Activated CD4-positive, alpha-beta T cell treated with anti-CD3 and anti-CD28 coated beads, Interleukin-2, amount 10 ng/mL, durations not matched to agents 24 days and 14 days (primary cell): ENCODE measurements at regions not wholly inside any gene's neighbourhood (a gene's known extent, or its start where the extent isn't known, plus 50 kb on each side); places are given as distances from the start of the nearest gene placed in this dataset.
A peak's percentile ranks its signal among the peaks of the same experiment; 100 is the strongest.

Experiments
- DNase-seq: peaks from one replicate; pipeline ENCODE4 v3.0.0; 2022
- H3K27ac Mint-ChIP-seq: one replicate; pipeline ENCODE4 v1.8.0; 2022; ENCODE audit warnings: mild to moderate bottlenecking, mixed read lengths
- H3K27me3 Mint-ChIP-seq: one replicate; pipeline ENCODE4 v1.8.0; 2022; ENCODE audit warnings: mixed read lengths
- H3K36me3 Mint-ChIP-seq: one replicate; pipeline ENCODE4 v1.8.0; 2022; ENCODE audit warnings: low read depth, mild to moderate bottlenecking, mixed read lengths
- H3K4me1 Mint-ChIP-seq: one replicate; pipeline ENCODE4 v1.8.0; 2021; ENCODE audit warnings: mixed read lengths
- H3K4me3 Mint-ChIP-seq: one replicate; pipeline ENCODE4 v1.8.0; 2022; ENCODE audit warnings: mild to moderate bottlenecking, moderate library complexity, mixed read lengths
- H3K9me3 Mint-ChIP-seq: one replicate; pipeline ENCODE4 v1.8.0; 2021; ENCODE audit warnings: mixed read lengths
- intact Hi-C: fragments of 100-400 bp; cut with micrococcal nuclease; formaldehyde crosslinking; loops from one replicate; pipeline ENCODE4 v1.15.1; 2023

DNA sequence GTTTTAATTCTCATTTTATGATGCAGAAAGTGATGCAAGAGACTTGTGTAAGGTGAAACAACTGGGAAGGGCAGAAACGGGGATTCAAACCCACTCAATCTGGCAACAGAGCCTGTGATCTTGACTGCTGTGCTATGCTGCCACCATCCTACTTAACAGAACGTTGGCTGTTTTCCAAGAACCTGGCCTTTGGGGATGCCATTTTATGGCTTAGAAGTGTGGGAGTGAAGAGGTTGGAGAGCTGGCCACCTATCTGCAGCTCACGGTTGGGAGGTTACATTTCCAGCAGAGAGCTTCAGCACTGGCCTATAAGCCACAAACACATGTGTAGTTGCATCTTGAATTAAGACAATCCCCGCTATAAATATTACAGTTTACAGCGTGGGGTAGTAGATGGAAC is 235.3 kb downstream of the PRDM2 start:
- H3K27ac Mint-ChIP-seq: no peak overlapping the region
- no peak for DNase-seq
- intact Hi-C loops: no loop called here
- H3K36me3 Mint-ChIP-seq: no peaks in the 10 kb centered on the region
- H3K9me3 Mint-ChIP-seq: no peaks in the 10 kb centered on the region
- peaks cover 6% of the 10 kb centered on the region for H3K27me3 Mint-ChIP-seq
- no peak overlapping the region for H3K4me3 Mint-ChIP-seq
- H3K4me1 Mint-ChIP-seq: no peaks in the 10 kb centered on the region

GRCh38 chr1:13941315-13941714 is 241.3 kb downstream of the PRDM2 start:
- DNase-seq: no peak
- Mint-ChIP-seq H3K4me3 (no peak overlapping the region), H3K4me1 (no peaks in the 10 kb centered on the region), H3K27me3 (peaks cover 7% of the 10 kb centered on the region), H3K9me3 (no peaks in the 10 kb centered on the region), H3K36me3 (no peaks in the 10 kb centered on the region), H3K27ac (no peak overlapping the region)
- intact Hi-C loops: no loop called here

- no peak for DNase-seq
- Mint-ChIP-seq H3K9me3 (no peaks in the 10 kb centered on the region), H3K27me3 (peaks cover 5% of the 10 kb centered on the region), H3K27ac (no peak overlapping the region), H3K4me3 (no peak overlapping the region), H3K36me3 (no peaks in the 10 kb centered on the region), H3K4me1 (no peaks in the 10 kb centered on the region)
- intact Hi-C loops: no loop called here
Measured at GRCh38 chr1:13943055-13943454, 243.1 kb downstream of the PRDM2 start.

GRCh38 chr1:13945856-13946255 is 245.9 kb downstream of the PRDM2 start:
- Mint-ChIP-seq H3K4me3 (no peak overlapping the region), H3K27ac (no peak overlapping the region), H3K9me3 (no peaks in the 10 kb centered on the region), H3K36me3 (no peaks in the 10 kb centered on the region), H3K27me3 (no peaks in the 10 kb centered on the region), H3K4me1 (no peaks in the 10 kb centered on the region)
- intact Hi-C loops: no loop called here
- DNase-seq: no peak

- H3K9me3 Mint-ChIP-seq: no peaks in the 10 kb centered on the region
- H3K27ac Mint-ChIP-seq: no peak overlapping the region
- no peaks in the 10 kb centered on the region for H3K36me3 Mint-ChIP-seq
- no peaks in the 10 kb centered on the region for H3K4me1 Mint-ChIP-seq
- no peaks in the 10 kb centered on the region for H3K27me3 Mint-ChIP-seq
- intact Hi-C loops: no loop called here
- no peak overlapping the region for H3K4me3 Mint-ChIP-seq
- DNase-seq: no peak
Measured at GRCh38 chr1:13947658-13948057, 247.7 kb downstream of the PRDM2 start.

DNA sequence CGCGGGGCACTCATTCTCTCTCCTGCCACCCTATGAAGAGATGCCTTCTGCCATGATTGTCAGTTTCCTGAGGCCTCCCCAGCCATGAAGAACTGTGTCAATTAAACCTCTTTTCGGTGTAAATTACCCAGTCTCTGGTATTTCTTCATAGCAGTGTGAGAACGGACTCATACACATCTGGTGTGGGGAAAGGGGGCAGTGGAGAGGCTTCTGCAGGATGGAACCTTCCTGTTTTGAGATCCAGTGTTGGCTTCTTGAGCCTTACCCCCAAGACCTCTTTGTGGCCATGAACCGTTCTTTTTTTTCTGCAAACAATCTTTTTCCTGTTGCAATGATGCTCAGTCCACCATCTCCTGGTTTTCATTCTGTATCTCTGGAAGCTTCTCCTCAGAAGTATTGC is 248.4 kb downstream of the PRDM2 start:
- no peak overlapping the region for H3K27ac Mint-ChIP-seq
- no peaks in the 10 kb centered on the region for H3K36me3 Mint-ChIP-seq
- no peak overlapping the region for H3K4me3 Mint-ChIP-seq
- H3K4me1 Mint-ChIP-seq: no peaks in the 10 kb centered on the region
- H3K27me3 Mint-ChIP-seq: no peaks in the 10 kb centered on the region
- H3K9me3 Mint-ChIP-seq: no peaks in the 10 kb centered on the region
- DNase-seq: no peak
- intact Hi-C loops: no loop called here

GRCh38 chr1:13948888-13949391 is 249.0 kb downstream of the PRDM2 start:
- no peak for DNase-seq
- Mint-ChIP-seq H3K4me1 (no peaks in the 10 kb centered on the region), H3K27me3 (no peaks in the 10 kb centered on the region), H3K4me3 (no peak overlapping the region), H3K9me3 (no peaks in the 10 kb centered on the region), H3K36me3 (no peaks in the 10 kb centered on the region), H3K27ac (no peak overlapping the region)
- intact Hi-C loops: no loop called here

- no peak for DNase-seq
- Mint-ChIP-seq H3K4me1 (no peaks in the 10 kb centered on the region), H3K27me3 (no peaks in the 10 kb centered on the region), H3K4me3 (no peak overlapping the region), H3K36me3 (no peaks in the 10 kb centered on the region), H3K27ac (no peak overlapping the region), H3K9me3 (no peaks in the 10 kb centered on the region)
- intact Hi-C loops: no loop called here
Measured at GRCh38 chr1:13949546-13949945, 249.6 kb downstream of the PRDM2 start.

DNA sequence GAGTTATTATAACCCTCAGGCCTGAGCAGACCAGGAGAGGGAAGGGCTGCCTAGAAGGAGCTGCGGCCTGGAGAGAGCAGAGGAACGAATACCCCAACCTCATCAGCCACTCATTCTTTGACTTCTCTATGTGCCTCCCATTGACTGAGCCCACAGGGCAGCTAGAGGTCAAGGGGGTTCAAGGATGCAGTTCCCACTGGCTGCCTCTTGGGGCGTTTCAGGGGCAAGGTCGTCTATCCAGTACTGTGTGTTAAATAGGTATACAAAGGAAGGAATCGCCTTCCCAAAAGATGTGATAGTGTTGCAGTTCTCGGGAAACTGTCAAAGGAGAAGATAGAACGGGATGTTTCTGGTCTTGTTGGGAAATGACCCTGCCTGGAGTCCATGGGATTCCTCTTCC is 250.6 kb downstream of the PRDM2 start:
- no peaks in the 10 kb centered on the region for H3K9me3 Mint-ChIP-seq
- no peak overlapping the region for H3K27ac Mint-ChIP-seq
- no peak for DNase-seq
- no peaks in the 10 kb centered on the region for H3K4me1 Mint-ChIP-seq
- H3K27me3 Mint-ChIP-seq: no peaks in the 10 kb centered on the region
- H3K4me3 Mint-ChIP-seq: no peak overlapping the region
- H3K36me3 Mint-ChIP-seq: no peaks in the 10 kb centered on the region
- intact Hi-C loops: no loop called here

DNA sequence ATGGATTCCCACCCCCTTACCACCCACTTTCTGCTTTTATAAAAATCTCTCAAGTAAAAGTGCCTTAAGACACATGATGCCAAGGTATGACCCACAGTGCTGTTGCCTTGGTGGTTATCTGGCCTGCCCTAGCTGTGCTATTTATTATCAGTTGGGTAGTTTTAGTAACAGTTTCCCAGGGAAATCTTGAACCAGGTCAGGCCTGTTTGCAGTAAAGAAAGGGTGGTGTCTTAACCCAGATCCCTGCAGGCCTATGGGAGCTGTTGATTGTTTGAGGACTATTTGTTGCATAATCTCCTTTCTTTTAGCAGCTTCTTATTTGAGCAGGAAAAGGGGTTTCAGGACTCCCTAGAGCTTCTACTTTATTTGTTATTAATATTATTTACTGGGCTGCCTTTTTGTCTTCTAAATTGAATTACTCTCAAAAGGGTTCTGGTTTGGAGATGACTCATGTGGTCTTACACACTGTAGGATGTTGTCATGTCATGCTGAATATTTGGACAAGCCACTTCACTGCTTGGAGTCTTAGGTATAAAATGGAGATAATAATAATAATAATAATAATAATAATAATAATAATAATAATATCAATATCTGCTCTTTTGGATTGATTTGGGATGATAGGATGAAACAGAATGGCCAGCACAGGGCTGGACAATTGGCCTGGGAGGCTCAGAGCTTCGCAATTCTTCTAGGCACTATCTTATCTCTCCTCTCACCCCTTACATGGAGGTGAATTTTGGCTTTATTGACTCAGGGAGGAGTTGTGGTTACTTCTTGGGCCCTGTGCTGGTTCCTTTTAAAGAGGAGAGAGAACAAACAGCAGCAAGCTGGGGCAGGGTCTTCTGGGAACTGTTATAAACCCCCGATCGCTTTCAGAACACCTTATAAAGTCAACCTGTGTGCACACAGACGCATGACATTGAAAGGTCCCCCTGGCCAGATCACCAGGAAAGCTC is 252.1 kb downstream of the PRDM2 start:
- no peak for DNase-seq
- H3K27ac Mint-ChIP-seq: no peak overlapping the region
- H3K9me3 Mint-ChIP-seq: no peaks in the 10 kb centered on the region
- H3K4me1 Mint-ChIP-seq: no peaks in the 10 kb centered on the region
- H3K27me3 Mint-ChIP-seq: no peaks in the 10 kb centered on the region
- H3K4me3 Mint-ChIP-seq: no peak overlapping the region
- intact Hi-C loops: no loop called here
- no peaks in the 10 kb centered on the region for H3K36me3 Mint-ChIP-seq

GRCh38 chr1:13952985-13953384 is 253.0 kb downstream of the PRDM2 start:
- no peaks in the 10 kb centered on the region for H3K9me3 Mint-ChIP-seq
- no peak overlapping the region for H3K27ac Mint-ChIP-seq
- H3K36me3 Mint-ChIP-seq: no peaks in the 10 kb centered on the region
- no peaks in the 10 kb centered on the region for H3K27me3 Mint-ChIP-seq
- H3K4me3 Mint-ChIP-seq: no peak overlapping the region
- no peaks in the 10 kb centered on the region for H3K4me1 Mint-ChIP-seq
- intact Hi-C loops: no loop called here
- no peak for DNase-seq

DNA sequence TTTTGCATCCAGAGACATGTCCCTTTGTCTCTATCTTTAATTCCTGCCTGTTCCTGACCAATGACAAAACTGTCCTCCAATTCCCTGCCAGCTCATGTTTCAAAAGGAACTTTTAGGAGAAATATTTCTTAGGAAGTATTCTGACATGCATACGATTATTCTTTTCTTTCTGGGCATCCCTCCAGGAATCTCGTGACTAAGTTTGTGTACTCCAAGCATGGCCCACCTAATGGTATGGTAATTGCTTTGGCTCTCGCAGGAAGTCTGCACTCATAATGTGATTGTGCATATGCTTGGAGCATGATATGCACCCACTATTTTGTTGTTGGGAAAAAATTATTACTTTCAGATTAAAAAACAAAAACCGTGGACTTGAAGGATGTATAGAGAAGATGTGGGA is 256.4 kb downstream of the PRDM2 start:
- Mint-ChIP-seq H3K9me3 (no peaks in the 10 kb centered on the region), H3K27me3 (no peaks in the 10 kb centered on the region), H3K27ac (no peak overlapping the region), H3K36me3 (no peaks in the 10 kb centered on the region), H3K4me3 (no peak overlapping the region), H3K4me1 (no peaks in the 10 kb centered on the region)
- DNase-seq: no peak
- intact Hi-C loops: no loop called here

- Mint-ChIP-seq H3K27ac (no peak overlapping the region), H3K9me3 (no peaks in the 10 kb centered on the region), H3K4me3 (no peak overlapping the region), H3K36me3 (no peaks in the 10 kb centered on the region), H3K27me3 (peaks cover 4% of the 10 kb centered on the region), H3K4me1 (no peaks in the 10 kb centered on the region)
- intact Hi-C loops: loop anchor here (1.0 kb wide), 1 partner anchor 295 kb away; no protein-coding TSS in a partner anchor
- DNase-seq: peak; percentile 88
Measured at GRCh38 chr1:13960375-13960987, 260.5 kb downstream of the PRDM2 start.

- DNase-seq: no peak
- no peak overlapping the region for H3K4me3 Mint-ChIP-seq
- H3K9me3 Mint-ChIP-seq: peaks cover 6% of the 10 kb centered on the region
- intact Hi-C loops: no loop called here
- H3K4me1 Mint-ChIP-seq: no peaks in the 10 kb centered on the region
- no peak overlapping the region for H3K27ac Mint-ChIP-seq
- peaks cover 4% of the 10 kb centered on the region for H3K27me3 Mint-ChIP-seq
- H3K36me3 Mint-ChIP-seq: no peaks in the 10 kb centered on the region
Measured at GRCh38 chr1:13964768-13965167, 264.8 kb downstream of the PRDM2 start.
